ENCODE measurements at regions not wholly inside any gene's neighbourhood (a gene's known extent, or its start where the extent isn't known, plus 50 kb on each side); places are given as distances from the start of the nearest gene placed in this dataset.
A peak's percentile ranks its signal among the peaks of the same experiment; 100 is the strongest.

GRCh38 chr20:58016779-58017178, 211.7 kb downstream of the ANKRD60 start:
- DNase-seq, result no peak

- DNase-seq, result no peak
These were observed 213.7 kb downstream of the ANKRD60 start for GRCh38 chr20:58014628-58015315.

GRCh38 chr20:58012731-58013510, 215.5 kb downstream of the ANKRD60 start:
- DNase-seq, result no peak

GRCh38 chr20:58011947-58012610, 216.4 kb downstream of the ANKRD60 start:
- DNase-seq, result no peak

GRCh38 chr20:58011106-58011946, 217.1 kb downstream of the ANKRD60 start:
- no peak for DNase-seq

- DNase-seq, result no peak
These were observed 217.8 kb downstream of the ANKRD60 start for GRCh38 chr20:58010666-58011065.

- DNase-seq, result no peak
These were observed 218.3 kb downstream of the ANKRD60 start for GRCh38 chr20:58010186-58010585.

- no peak for DNase-seq
These were observed 219.6 kb downstream of the ANKRD60 start for GRCh38 chr20:58008866-58009265.

- DNase-seq, result no peak
These were observed 220.0 kb downstream of the ANKRD60 start for GRCh38 chr20:58008413-58008812.

GRCh38 chr20:58007947-58008346, 220.5 kb downstream of the ANKRD60 start:
- no peak for DNase-seq

GRCh38 chr20:58006346-58007316, 221.8 kb downstream of the ANKRD60 start:
- no peak for DNase-seq

- DNase-seq, result no peak
These were observed 222.7 kb downstream of the ANKRD60 start for GRCh38 chr20:58005581-58006345.

- DNase-seq, result no peak
These were observed 223.6 kb downstream of the ANKRD60 start for GRCh38 chr20:58004900-58005299.

GRCh38 chr20:58004146-58004545, 224.3 kb downstream of the ANKRD60 start:
- DNase-seq, result no peak

GRCh38 chr20:58003525-58003924, 224.9 kb downstream of the ANKRD60 start:
- DNase-seq, result no peak

GRCh38 chr20:58002901-58003300, 225.6 kb downstream of the ANKRD60 start:
- DNase-seq, result no peak

GRCh38 chr20:58001946-58002345, 226.5 kb downstream of the ANKRD60 start:
- DNase-seq, result no peak

GRCh38 chr20:58001381-58001780, 227.1 kb downstream of the ANKRD60 start:
- DNase-seq, result peak in 2 of 14 donors; percentile 14 to 77

- no peak for DNase-seq
These were observed 227.6 kb downstream of the ANKRD60 start for GRCh38 chr20:58000861-58001260.

- DNase-seq, result no peak
These were observed 228.9 kb downstream of the ANKRD60 start for GRCh38 chr20:57999465-58000111.
